Endothelial cell of umbilical vein (primary cell): ENCODE measurements at regions not wholly inside any gene's neighbourhood (a gene's known extent, or its start where the extent isn't known, plus 50 kb on each side); places are given as distances from the start of the nearest gene placed in this dataset.

Source experiments
- BruUV-seq: library from RNA; stranded (reverse); fragments of 400-500 nt; replicated peaks from 2 replicates; lab custom pipeline; 2021; lab: Mats Ljungman, UMichigan
- CTCF ChIA-PET: fragments of 300-600, 350-600 bp; sonication (Branson Sonifier 250); formaldehyde crosslinking; loops from one replicate; lab custom pipeline; 2021; ENCODE audit warnings: antibody characterized with exemption, inconsistent platforms; lab: Charles Lee
- POLR2A ChIA-PET: fragments of 300-600, 350-600 bp; sonication (Branson Sonifier 250); formaldehyde crosslinking; loops from one replicate; lab custom pipeline; 2021; ENCODE audit warnings: antibody characterized with exemption, inconsistent platforms; lab: Charles Lee
- DNase-seq: peaks from one replicate; pipeline ENCODE4 v3.0.0-alpha.2; 2011; ENCODE audit warnings: low read depth, low spot score
- FAIRE-seq: peaks from 2 replicates; lab custom pipeline; 2011; peaks lifted over from hg19 to GRCh38; lab: Jason Lieb, UNC
- H2AFZ ChIP-seq: 2 replicates; pipeline ENCODE4 v1.6.0; 2012; ENCODE audit warnings: low read depth, low read length, control low read depth, inconsistent platforms
- H3K27ac ChIP-seq: 2 replicates; pipeline ENCODE4 v1.5.1; 2011; ENCODE audit warnings: low read depth, mild to moderate bottlenecking, control low read depth, low read length, moderate library complexity; ENCODE audit not compliant: insufficient read depth
- H3K27me3 ChIP-seq, 2 experiments: 2 replicates each; pipeline versions ENCODE4 v1.6.0 to v1.6.1; 2011; ENCODE audit warnings: low read length in 2 of 2, mixed read lengths in 1 of 2; ENCODE audit not compliant: control insufficient read depth in 2 of 2, insufficient read depth in 2 of 2
- H3K36me3 ChIP-seq, 2 experiments: 2 replicates in 1 of 2; 3 replicates in 1 of 2; pipeline ENCODE4 v1.5.1; 2011; ENCODE audit warnings: low read length in 2 of 2, mild to moderate bottlenecking in 1 of 2, moderate library complexity in 1 of 2; ENCODE audit not compliant: control insufficient read depth in 2 of 2, insufficient read depth in 2 of 2; ENCODE audit errors: extremely low read depth in 1 of 2
- H3K4me1 ChIP-seq: 3 replicates; pipeline ENCODE4 v1.5.1; 2011; ENCODE audit warnings: mild to moderate bottlenecking, low read length; ENCODE audit not compliant: control insufficient read depth, insufficient read depth; ENCODE audit errors: extremely low read depth
- H3K4me2 ChIP-seq: 2 replicates; pipeline ENCODE4 v1.6.1; 2011; ENCODE audit warnings: low read length, control low read depth, mixed read lengths; ENCODE audit not compliant: insufficient read depth
- H3K4me3 ChIP-seq, 3 experiments: fragments of 200-600 bp in 1 of 3; sonication (generic), shearing (Covaris generic) in 1 of 3; replicated peaks in 1 of 3; 2 replicates each; pipeline ENCODE4 v1.5.1; 2011 to 2016; ENCODE audit warnings: control low read depth in 3 of 3, low read length in 3 of 3, mild to moderate bottlenecking in 2 of 3, inconsistent platforms in 1 of 3, low read depth in 1 of 3, moderate library complexity in 1 of 3; ENCODE audit not compliant: insufficient read depth in 1 of 3
- H3K79me2 ChIP-seq: 2 replicates; pipeline ENCODE4 v1.6.0; 2012; ENCODE audit warnings: low read length, inconsistent platforms; ENCODE audit not compliant: control insufficient read depth, insufficient read depth
- H3K9ac ChIP-seq: replicated peaks from 2 replicates; pipeline ENCODE3; 2011; ENCODE audit warnings: low read length, control low read depth; ENCODE audit not compliant: insufficient read depth; ENCODE audit errors: extremely low read depth
- H3K9me1 ChIP-seq: replicated peaks from 3 replicates; pipeline ENCODE4 v1.6.0; 2011; ENCODE audit warnings: mild to moderate bottlenecking, low read length; ENCODE audit not compliant: control insufficient read depth, insufficient read depth; ENCODE audit errors: extremely low read depth
- H3K9me3 ChIP-seq: replicated peaks from 2 replicates; pipeline ENCODE4 v1.5.1; 2012; ENCODE audit warnings: low read length, inconsistent platforms; ENCODE audit not compliant: control insufficient read depth, insufficient read depth
- H4K20me1 ChIP-seq: replicated peaks from 2 replicates; pipeline ENCODE3; 2011; ENCODE audit warnings: mild to moderate bottlenecking, low read length; ENCODE audit not compliant: control insufficient read depth, insufficient read depth; ENCODE audit errors: extremely low read depth
- EZH2 ChIP-seq: IDR thresholded peaks from 2 replicates; pipeline ENCODE4 v1.6.1; 2012; ENCODE audit warnings: borderline replicate concordance, low read depth, mild to moderate bottlenecking, moderate library complexity, low read length, inconsistent platforms; ENCODE audit not compliant: severe bottlenecking
- FOS ChIP-seq: IDR thresholded peaks from 2 replicates; pipeline ENCODE4 v1.6.1; 2011; ENCODE audit warnings: mild to moderate bottlenecking, low read length, moderate library complexity, borderline replicate concordance; ENCODE audit not compliant: insufficient read depth
- GATA2 ChIP-seq: IDR thresholded peaks from 2 replicates; pipeline ENCODE4 v1.7.0; 2011; ENCODE audit warnings: low read depth, mild to moderate bottlenecking, moderate library complexity, mixed read lengths, low read length; ENCODE audit not compliant: insufficient read length, insufficient read depth
- JUN ChIP-seq: IDR thresholded peaks from 2 replicates; pipeline ENCODE4 v1.6.1; 2011; ENCODE audit warnings: borderline replicate concordance, low read depth; ENCODE audit not compliant: insufficient read length, insufficient read depth
- MAX ChIP-seq: IDR thresholded peaks from 2 replicates; pipeline ENCODE4 v1.6.1; 2011; ENCODE audit not compliant: insufficient read depth, insufficient read length
- MYC ChIP-seq: IDR thresholded peaks from one replicate; pipeline ENCODE4 v1.6.1; 2011; ENCODE audit warnings: mild to moderate bottlenecking, low read depth, low read length
- POLR2A ChIP-seq: IDR thresholded peaks from 2 replicates; pipeline ENCODE4 v1.6.1; 2012; ENCODE audit warnings: low read depth, mild to moderate bottlenecking, control low read depth, low read length
- POLR2AphosphoS5 ChIP-seq: IDR thresholded peaks from 2 replicates; pipeline ENCODE4 v1.6.1; 2012; ENCODE audit warnings: low read depth, mild to moderate bottlenecking, control low read depth, low read length, moderate library complexity; ENCODE audit not compliant: insufficient read depth
- dilution Hi-C: fragments of 300-500 bp; cut with MboI; formaldehyde crosslinking; loops from one replicate; pipeline ENCODE4 v1.15.0; 2019; ENCODE audit warnings: low sequenced_read_pairs; ENCODE audit not compliant: extremely low pct_ligation_motif_present
- intact Hi-C: fragments of 100-400 bp; cut with micrococcal nuclease; formaldehyde crosslinking; loops from one replicate; pipeline ENCODE4 v1.10.0; 2022
- TF ChIP-seq, protein P1 (sequence below), 2 donors: IDR thresholded peaks; 1 replicate in 1 of 2; 2 replicates in 1 of 2; pipeline ENCODE4 v1.5.1; 2011; ENCODE audit warnings: low read length in 2 of 2, mild to moderate bottlenecking in 2 of 2, moderate library complexity in 2 of 2, control low read depth in 1 of 2, inconsistent platforms in 1 of 2, low read depth in 1 of 2; ENCODE audit not compliant: insufficient read depth in 1 of 2; ENCODE audit errors: extremely low read depth in 1 of 2

- H3K79me2 ChIP-seq, result no peaks in the 10 kb centered on the region
- peaks cover 5% of the 10 kb centered on the region for H3K4me1 ChIP-seq
- no peaks in the 10 kb centered on the region for H3K36me3 ChIP-seq
- ChIA-PET POLR2A (no interaction called here), CTCF (no interaction called here)
- BruUV-seq, result no TSS peak
- no peaks in the 10 kb centered on the region for H3K9me3 ChIP-seq
- dilution Hi-C loops, result no loop called here
- H4K20me1 ChIP-seq, result no peaks in the 10 kb centered on the region
- H3K4me2 ChIP-seq, result no peak overlapping the region
- H3K9ac ChIP-seq, result no peak overlapping the region
- TF ChIP-seq EZH2 (no peak), POLR2A (no peak)
- H3K27ac ChIP-seq, result no peak overlapping the region
- H2AFZ ChIP-seq, result no peak overlapping the region
- no peak overlapping the region for H3K4me3 ChIP-seq
- DNase-seq, result no peak
- no peaks in the 10 kb centered on the region for H3K27me3 ChIP-seq
- H3K9me1 ChIP-seq, result no peaks in the 10 kb centered on the region
- intact Hi-C loops, result no loop called here
- peak; percentile 18 for FAIRE-seq
Measured at GRCh38 chr4:176504118-176504517, 184.4 kb downstream of the SPCS3 start.

DNA sequence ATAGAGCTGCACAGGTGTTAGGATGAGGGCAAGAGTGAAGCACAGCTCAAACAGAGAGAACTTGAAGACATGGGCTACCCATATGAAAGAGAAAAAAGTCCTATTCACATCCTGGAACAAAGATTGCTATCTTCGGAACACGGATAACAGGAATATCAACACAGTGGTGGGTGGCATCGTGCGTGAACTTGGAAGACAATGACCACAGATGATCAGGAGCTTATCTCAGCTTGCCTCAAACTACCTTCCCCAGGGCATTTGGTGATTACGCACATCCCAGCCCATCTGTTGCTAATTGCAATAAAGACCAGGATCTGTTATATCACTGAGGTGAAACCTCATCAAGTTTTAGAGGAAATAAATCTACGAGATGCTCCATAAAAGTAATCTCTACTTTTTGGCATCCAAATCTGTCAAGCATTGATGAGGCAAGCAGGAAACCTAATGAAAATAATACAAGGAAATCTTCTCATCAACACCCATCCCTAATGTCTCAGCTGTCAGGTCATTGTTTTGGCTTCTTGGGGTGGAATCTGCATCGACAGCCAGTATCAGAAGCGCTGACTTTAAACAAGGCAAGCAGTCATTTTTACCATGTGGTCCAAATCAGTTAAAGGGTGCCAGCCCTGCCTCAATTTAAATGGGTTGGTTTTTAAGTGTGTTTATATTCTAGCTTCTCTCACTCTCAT, 188.2 kb downstream of the SPCS3 start:
- Histone ChIP-seq H3K9ac (no peak overlapping the region), H3K4me1 (no peaks in the 10 kb centered on the region), H3K4me3 (no peak overlapping the region), H3K27ac (no peak overlapping the region), H3K27me3 (no peaks in the 10 kb centered on the region), H2AFZ (no peak overlapping the region), H3K36me3 (no peaks in the 10 kb centered on the region), H3K9me3 (no peaks in the 10 kb centered on the region), H3K9me1 (no peaks in the 10 kb centered on the region), H3K79me2 (no peaks in the 10 kb centered on the region), H3K4me2 (no peak overlapping the region), H4K20me1 (no peaks in the 10 kb centered on the region)
- intact Hi-C loops (no loop called here), dilution Hi-C loops (no loop called here)
- no peak for TF ChIP-seq JUN
- TF ChIP-seq, protein P1, sequence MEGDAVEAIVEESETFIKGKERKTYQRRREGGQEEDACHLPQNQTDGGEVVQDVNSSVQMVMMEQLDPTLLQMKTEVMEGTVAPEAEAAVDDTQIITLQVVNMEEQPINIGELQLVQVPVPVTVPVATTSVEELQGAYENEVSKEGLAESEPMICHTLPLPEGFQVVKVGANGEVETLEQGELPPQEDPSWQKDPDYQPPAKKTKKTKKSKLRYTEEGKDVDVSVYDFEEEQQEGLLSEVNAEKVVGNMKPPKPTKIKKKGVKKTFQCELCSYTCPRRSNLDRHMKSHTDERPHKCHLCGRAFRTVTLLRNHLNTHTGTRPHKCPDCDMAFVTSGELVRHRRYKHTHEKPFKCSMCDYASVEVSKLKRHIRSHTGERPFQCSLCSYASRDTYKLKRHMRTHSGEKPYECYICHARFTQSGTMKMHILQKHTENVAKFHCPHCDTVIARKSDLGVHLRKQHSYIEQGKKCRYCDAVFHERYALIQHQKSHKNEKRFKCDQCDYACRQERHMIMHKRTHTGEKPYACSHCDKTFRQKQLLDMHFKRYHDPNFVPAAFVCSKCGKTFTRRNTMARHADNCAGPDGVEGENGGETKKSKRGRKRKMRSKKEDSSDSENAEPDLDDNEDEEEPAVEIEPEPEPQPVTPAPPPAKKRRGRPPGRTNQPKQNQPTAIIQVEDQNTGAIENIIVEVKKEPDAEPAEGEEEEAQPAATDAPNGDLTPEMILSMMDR (IDR thresholded peaks at IDR 0.05; ENCODE audit: extremely low read depth in 1 of 2, insufficient read depth in 1 of 2, low read depth in 1 of 2, low read length in 2 of 2), result no peak
- TF ChIP-seq MAX, result no peak
- TF ChIP-seq POLR2AphosphoS5, result no peak
- TF ChIP-seq GATA2, result no peak
- no peak for TF ChIP-seq FOS
- TF ChIP-seq EZH2, result no peak
- no peak for TF ChIP-seq POLR2A
- TF ChIP-seq MYC, result no peak
- ChIA-PET CTCF (interaction anchor here (0.9 kb wide), 1 partner anchor 9 kb away, joined by 3 read pairs; no protein-coding TSS in a partner anchor), POLR2A (no interaction called here)
- FAIRE-seq (no peak), DNase-seq (no peak)
- no TSS peak for BruUV-seq
